ENCODE measurements at regions not wholly inside any gene's neighbourhood (a gene's known extent, or its start where the extent isn't known, plus 50 kb on each side); places are given as distances from the start of the nearest gene placed in this dataset.
"Not testable (repeated sequence)": the region's sequence is repeated elsewhere in the genome, so short reads cannot be mapped to it uniquely, and the experiment has no call there.

- H4K8ac ChIP-seq (ENCODE audit: extremely low read depth, insufficient read depth, low read length); H3K4me3 ChIP-seq (ENCODE audit: extremely low read depth in 1 of 4, insufficient read depth in 2 of 4, low read depth in 3 of 4, low read length in 4 of 4); H3K4me2 ChIP-seq (ENCODE audit: insufficient read depth in 1 of 2, low read depth in 2 of 2, low read length in 2 of 2); H3K79me2 ChIP-seq (ENCODE audit: control insufficient read depth in 1 of 2, insufficient read depth in 2 of 2, low read length in 2 of 2); H2BK120ac ChIP-seq (replicated peaks; ENCODE audit: low read depth, low read length); POLR2A ChIA-PET (ENCODE audit: partially characterized antibody); H3K79me1 ChIP-seq (ENCODE audit: low read depth, low read length); H4K20me1 ChIP-seq (replicated peaks in 1 of 2; ENCODE audit: control insufficient read depth in 1 of 2, insufficient read depth in 2 of 2, low read length in 2 of 2); H3K27ac ChIP-seq (ENCODE audit: low read depth, low read length); H3K14ac ChIP-seq (ENCODE audit: insufficient read length); H3K56ac ChIP-seq (replicated peaks; ENCODE audit: insufficient read length, low read depth, low read length); H3K4me1 ChIP-seq (replicated peaks in 1 of 4; ENCODE audit: control insufficient read depth in 3 of 4, insufficient read depth in 4 of 4, low read length in 3 of 4); H3K4ac ChIP-seq (replicated peaks; ENCODE audit: insufficient read length, low read depth, low read length); H2BK12ac ChIP-seq (ENCODE audit: low read depth, low read length); H3K36me3 ChIP-seq (ENCODE audit: control insufficient read depth in 2 of 4, insufficient read depth in 4 of 4, low read length in 3 of 4); FAIRE-seq; H2AFZ ChIP-seq (ENCODE audit: low read length); H3K23me2 ChIP-seq (ENCODE audit: low read depth, low read length); H2BK15ac ChIP-seq (ENCODE audit: low read length); H4K5ac ChIP-seq (ENCODE audit: insufficient read length, low read depth, low read length); H3K9me3 ChIP-seq (ENCODE audit: insufficient read depth in 2 of 2, low read depth in 1 of 2, low read length in 1 of 2); H2BK20ac ChIP-seq (ENCODE audit: low read length); H3K18ac ChIP-seq (ENCODE audit: extremely low read depth, low read length); H3K23ac ChIP-seq (ENCODE audit: insufficient read length); H4K91ac ChIP-seq (replicated peaks; ENCODE audit: insufficient read length, low read length); H2BK5ac ChIP-seq (ENCODE audit: low read depth, low read length); H3K27me3 ChIP-seq (replicated peaks in 1 of 4; ENCODE audit: control insufficient read depth in 3 of 4, extremely low read depth in 1 of 4, insufficient read depth in 3 of 4, low read length in 3 of 4); H2AK5ac ChIP-seq (ENCODE audit: low read depth, low read length); H3K9ac ChIP-seq (replicated peaks in 1 of 4; ENCODE audit: extremely low read depth in 1 of 4, low read depth in 3 of 4, low read length in 3 of 4): not testable (repeated sequence)
- WGBS, 2 experiments (ENCODE audit: extremely low coverage in 1 of 2, insufficient coverage in 1 of 2, insufficient read length in 1 of 2, insufficient replicate concordance in 2 of 2, low coverage in 1 of 2, low lambda C conversion rate in 2 of 2, missing lambda C conversion rate in 1 of 2), result 87% methylated on average over 11 of the region's 11 CpGs; no CpG with 5 or more reads in 1 of the 2 experiments
- TF ChIP-seq RAD21 (IDR thresholded peaks at IDR 0.05 in 1 of 2, conservative IDR thresholded peaks at IDR 0.05 in 1 of 2; ENCODE audit: low read depth in 2 of 2, low read length in 2 of 2), result peak; percentile 11 to 43; a peak in 1 of 4 replicates
- peak in 2 of 3 experiments; percentile 12 to 24; a peak in 2 of 4 replicates for TF ChIP-seq CTCF (IDR thresholded peaks at IDR 0.05; ENCODE audit: control extremely low read depth in 1 of 3, insufficient read depth in 1 of 3, low read depth in 1 of 3, low read length in 3 of 3)
- peak; percentile 13; the same call in 1 of the 2 replicates for TF ChIP-seq YY1 (IDR thresholded peaks at IDR 0.05; ENCODE audit: low read depth, low read length)
- DNase-seq (ENCODE audit: low read depth in 1 of 2, low spot score in 2 of 2), result peak in 1 of 2 experiments; percentile 51
- CTCF ChIA-PET (ENCODE audit: partially characterized antibody), result interaction anchor here (0.7 to 1.4 kb wide), 2 partner anchors 16 to 90 kb away, joined by 3 to 4 read pairs; no protein-coding TSS in a partner anchor
These were observed 91.5 kb downstream of the DISP1 start for GRCh38 chr1:222906271-222906739.
